Osteoblast (primary cell): ENCODE measurements at regions not wholly inside any gene's neighbourhood (a gene's known extent, or its start where the extent isn't known, plus 50 kb on each side); places are given as distances from the start of the nearest gene placed in this dataset.
"Not testable (repeated sequence)": the region's sequence is repeated elsewhere in the genome, so short reads cannot be mapped to it uniquely, and the experiment has no call there.

Experiments
- DNase-seq: peaks from one replicate; pipeline ENCODE4 v3.0.0; 2011; ENCODE audit warnings: low spot score, mixed read lengths; ENCODE audit not compliant: insufficient read length; ENCODE audit errors: missing footprints
- H2AFZ ChIP-seq: 2 replicates; pipeline ENCODE4 v1.6.0; 2011; ENCODE audit warnings: mild to moderate bottlenecking, low read length
- H3K27ac ChIP-seq: 2 replicates; pipeline ENCODE4 v1.5.1; 2011; ENCODE audit warnings: mild to moderate bottlenecking, low read depth, low read length, moderate library complexity
- H3K27me3 ChIP-seq: 2 replicates; pipeline ENCODE4 v1.6.0; 2012; ENCODE audit warnings: mild to moderate bottlenecking, control low read depth, inconsistent platforms, low read length, moderate library complexity; ENCODE audit not compliant: insufficient read depth
- H3K36me3 ChIP-seq: 2 replicates; pipeline ENCODE4 v1.5.1; 2011; ENCODE audit warnings: mild to moderate bottlenecking, low read length, control low read depth, moderate library complexity; ENCODE audit not compliant: insufficient read depth
- H3K4me1 ChIP-seq: 2 replicates; pipeline ENCODE4 v1.5.1; 2011; ENCODE audit warnings: mild to moderate bottlenecking, low read length, control low read depth, moderate library complexity; ENCODE audit not compliant: insufficient read depth
- H3K4me2 ChIP-seq: 2 replicates; pipeline ENCODE4 v1.6.0; 2011; ENCODE audit warnings: mild to moderate bottlenecking, low read length; ENCODE audit not compliant: insufficient read depth
- H3K4me3 ChIP-seq: fragments of 200-600 bp; sonication (generic); 3 replicates; pipeline ENCODE4 v1.5.1; 2012; ENCODE audit warnings: mild to moderate bottlenecking, low read length, inconsistent platforms; ENCODE audit not compliant: insufficient read depth
- H3K79me2 ChIP-seq: 2 replicates; pipeline ENCODE4 v1.6.0; 2012; ENCODE audit warnings: mild to moderate bottlenecking, low read length, control low read depth, inconsistent platforms; ENCODE audit not compliant: insufficient read depth
- H3K9me3 ChIP-seq: 2 replicates; pipeline ENCODE4 v1.5.1; 2011; ENCODE audit warnings: low read depth, low read length, control low read depth
- H4K20me1 ChIP-seq: 2 replicates; pipeline ENCODE4 v1.6.0; 2012; ENCODE audit warnings: mild to moderate bottlenecking, low read length, control low read depth; ENCODE audit not compliant: insufficient read depth
- TF ChIP-seq, protein P1 (sequence below): IDR thresholded peaks from 2 replicates; pipeline ENCODE4 v1.5.1; 2011; ENCODE audit warnings: mild to moderate bottlenecking, low read depth, low read length, moderate library complexity; ENCODE audit errors: extremely low read depth

DNA sequence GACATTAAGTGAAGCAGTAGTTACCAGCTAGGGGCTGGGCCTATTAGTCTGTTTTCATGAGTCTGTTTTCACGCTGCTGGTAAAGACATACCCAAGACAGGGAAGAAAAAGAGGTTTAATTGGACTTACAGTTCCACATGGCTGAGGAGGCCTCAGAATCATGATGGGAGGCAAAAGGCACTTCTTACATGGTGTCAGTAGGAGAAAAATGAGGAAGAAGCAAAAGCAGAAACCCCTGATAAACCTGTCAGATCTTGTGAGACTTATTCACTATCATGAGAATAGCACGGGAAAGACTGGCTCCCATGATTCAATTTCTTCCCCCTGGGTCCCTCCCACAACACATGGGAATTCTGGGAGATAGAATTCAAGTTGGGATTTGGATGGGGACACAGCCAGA lies 108.0 kb upstream of the LNX1 start:
- H3K79me2 ChIP-seq, H3K36me3 ChIP-seq, H3K4me3 ChIP-seq, H4K20me1 ChIP-seq, DNase-seq, H3K27ac ChIP-seq, H3K4me2 ChIP-seq, H3K27me3 ChIP-seq, H2AFZ ChIP-seq, H3K9me3 ChIP-seq: not testable (repeated sequence)
- H3K4me1 ChIP-seq: peaks cover 18% of the 10 kb centered on the region

GRCh38 chr4:53697016-53697685 lies 105.9 kb upstream of the LNX1 start:
- Histone ChIP-seq H3K27ac (no peak overlapping the region), H3K4me2 (no peak overlapping the region), H4K20me1 (no peaks in the 10 kb centered on the region), H3K79me2 (no peaks in the 10 kb centered on the region), H3K4me3 (no peak overlapping the region), H3K27me3 (no peaks in the 10 kb centered on the region), H3K9me3 (no peaks in the 10 kb centered on the region), H3K4me1 (peaks cover 5% of the 10 kb centered on the region), H2AFZ (no peak overlapping the region), H3K36me3 (no peaks in the 10 kb centered on the region)
- TF ChIP-seq, protein P1, sequence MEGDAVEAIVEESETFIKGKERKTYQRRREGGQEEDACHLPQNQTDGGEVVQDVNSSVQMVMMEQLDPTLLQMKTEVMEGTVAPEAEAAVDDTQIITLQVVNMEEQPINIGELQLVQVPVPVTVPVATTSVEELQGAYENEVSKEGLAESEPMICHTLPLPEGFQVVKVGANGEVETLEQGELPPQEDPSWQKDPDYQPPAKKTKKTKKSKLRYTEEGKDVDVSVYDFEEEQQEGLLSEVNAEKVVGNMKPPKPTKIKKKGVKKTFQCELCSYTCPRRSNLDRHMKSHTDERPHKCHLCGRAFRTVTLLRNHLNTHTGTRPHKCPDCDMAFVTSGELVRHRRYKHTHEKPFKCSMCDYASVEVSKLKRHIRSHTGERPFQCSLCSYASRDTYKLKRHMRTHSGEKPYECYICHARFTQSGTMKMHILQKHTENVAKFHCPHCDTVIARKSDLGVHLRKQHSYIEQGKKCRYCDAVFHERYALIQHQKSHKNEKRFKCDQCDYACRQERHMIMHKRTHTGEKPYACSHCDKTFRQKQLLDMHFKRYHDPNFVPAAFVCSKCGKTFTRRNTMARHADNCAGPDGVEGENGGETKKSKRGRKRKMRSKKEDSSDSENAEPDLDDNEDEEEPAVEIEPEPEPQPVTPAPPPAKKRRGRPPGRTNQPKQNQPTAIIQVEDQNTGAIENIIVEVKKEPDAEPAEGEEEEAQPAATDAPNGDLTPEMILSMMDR: no peak
- DNase-seq: no peak

GRCh38 chr4:53695540-53696463 lies 104.5 kb upstream of the LNX1 start:
- H3K79me2 ChIP-seq: no peaks in the 10 kb centered on the region
- H3K4me3 ChIP-seq: no peak overlapping the region
- H3K9me3 ChIP-seq: no peaks in the 10 kb centered on the region
- H3K4me1 ChIP-seq: peaks cover 4% of the 10 kb centered on the region
- H3K27me3 ChIP-seq: no peaks in the 10 kb centered on the region
- H3K4me2 ChIP-seq: no peak overlapping the region
- no peaks in the 10 kb centered on the region for H3K36me3 ChIP-seq
- TF ChIP-seq, protein P1: no peak
- peak overlapping the region; percentile 71 for H2AFZ ChIP-seq
- H3K27ac ChIP-seq: no peak overlapping the region
- no peak for DNase-seq
- no peaks in the 10 kb centered on the region for H4K20me1 ChIP-seq

DNA sequence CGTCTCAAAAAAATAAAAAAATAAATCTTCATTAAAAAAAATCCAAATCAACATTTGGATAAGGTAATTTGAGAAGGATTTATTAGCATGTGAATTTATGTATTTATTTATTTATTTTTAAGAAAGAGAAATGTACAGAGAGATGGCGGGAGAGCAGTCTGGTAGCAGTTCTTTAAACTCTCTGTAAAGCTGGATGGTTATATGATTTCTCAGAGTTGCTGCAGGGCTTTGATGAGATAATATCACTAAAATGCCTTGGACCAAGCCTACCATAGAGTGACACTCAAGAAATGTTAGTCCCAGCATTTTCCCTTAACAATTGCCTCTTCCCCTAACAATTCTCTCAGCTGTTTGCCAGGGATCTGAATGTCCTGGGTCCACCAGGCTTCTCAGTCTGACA lies 103.4 kb upstream of the LNX1 start:
- peaks cover 4% of the 10 kb centered on the region for H3K4me1 ChIP-seq
- H3K9me3 ChIP-seq: no peaks in the 10 kb centered on the region
- no peaks in the 10 kb centered on the region for H3K27me3 ChIP-seq
- DNase-seq: peak; percentile 55
- no peaks in the 10 kb centered on the region for H3K79me2 ChIP-seq
- no peaks in the 10 kb centered on the region for H3K36me3 ChIP-seq
- H3K4me3 ChIP-seq: no peak overlapping the region
- no peak overlapping the region for H2AFZ ChIP-seq
- H3K27ac ChIP-seq: no peak overlapping the region
- no peaks in the 10 kb centered on the region for H4K20me1 ChIP-seq
- TF ChIP-seq, protein P1: no peak
- no peak overlapping the region for H3K4me2 ChIP-seq
